ENCODE measurements at regions not wholly inside any gene's neighbourhood (a gene's known extent, or its start where the extent isn't known, plus 50 kb on each side); places are given as distances from the start of the nearest gene placed in this dataset.

- H3K27me3 ChIP-seq (ENCODE audit: insufficient read depth, low read length) = no peaks in the 10 kb centered on the region
- ChIA-PET RAD21 (ENCODE audit: low non-redundant PET in 1 of 2, low total read pairs in 2 of 2, uncharacterized antibody in 2 of 2, unreplicated experiment in 2 of 2) (interaction anchor here in 1 of 2 experiments (0.6 kb wide), 1 partner anchor 242 kb away, joined by 3 read pairs; no protein-coding TSS in a partner anchor), CTCF (interaction anchor here (0.6 to 1.7 kb wide), 2 partner anchors 165 to 196 kb away, joined by 3 to 5 read pairs; no protein-coding TSS in a partner anchor), POLR2A (no interaction called here)
- no peak for DNase-seq (ENCODE audit: low read depth, low spot score)
- no peaks in the 10 kb centered on the region for H3K9me3 ChIP-seq (ENCODE audit: control insufficient read depth in 1 of 2, insufficient read depth in 1 of 2, low read depth in 1 of 2, low read length in 2 of 2)
- no peak overlapping the region for H2AFZ ChIP-seq (ENCODE audit: low read depth, low read length, poor library complexity, severe bottlenecking)
- peaks cover 0 to 10% of the 10 kb centered on the region in 2 experiments; a peak in 2 of 4 replicates for H3K4me1 ChIP-seq (ENCODE audit: control insufficient read depth in 1 of 2, insufficient read depth in 2 of 2, low read length in 2 of 2)
- no peak for ATAC-seq
- no peak overlapping the region for H3K9ac ChIP-seq (ENCODE audit: low read length)
- no peaks in the 10 kb centered on the region for H3K79me2 ChIP-seq (ENCODE audit: insufficient read depth, low read length)
- H4K20me1 ChIP-seq (ENCODE audit: insufficient read depth) = no peaks in the 10 kb centered on the region
- no TSS peak for BruUV-seq (replicated peaks)
- TF ChIP-seq EZH2 (IDR thresholded peaks at IDR 0.05) (no peak), ZFX (IDR thresholded peaks at IDR 0.05) (no peak), REST (IDR thresholded peaks at IDR 0.05; ENCODE audit: low read depth) (no peak), YY1 (IDR thresholded peaks at IDR 0.05; ENCODE audit: extremely low read depth, insufficient replicate concordance, low read depth, low read length) (no peak), ELF1 (IDR thresholded peaks at IDR 0.05; ENCODE audit: borderline replicate concordance, low read depth) (no peak), ZBTB33 (IDR thresholded peaks at IDR 0.05; ENCODE audit: extremely low read depth, insufficient replicate concordance, low read length) (no peak), POLR2AphosphoS5 (IDR thresholded peaks at IDR 0.05; ENCODE audit: low read depth, low read length) (no peak), SRF (IDR thresholded peaks at IDR 0.05; ENCODE audit: low read depth) (no peak), JUND (IDR thresholded peaks at IDR 0.05) (no peak), FOSL1 (IDR thresholded peaks at IDR 0.05; ENCODE audit: low read depth) (no peak), POLR2A (IDR thresholded peaks at IDR 0.05; ENCODE audit: borderline replicate concordance, extremely low read depth, insufficient read depth, insufficient read length) (no peak)
- TF ChIP-seq, protein P1, sequence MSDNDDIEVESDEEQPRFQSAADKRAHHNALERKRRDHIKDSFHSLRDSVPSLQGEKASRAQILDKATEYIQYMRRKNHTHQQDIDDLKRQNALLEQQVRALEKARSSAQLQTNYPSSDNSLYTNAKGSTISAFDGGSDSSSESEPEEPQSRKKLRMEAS (IDR thresholded peaks at IDR 0.05) = no peak
- H3K9me2 ChIP-seq (ENCODE audit: insufficient read depth) = no peaks in the 10 kb centered on the region
- no peak overlapping the region for H3K4me3 ChIP-seq (replicated peaks in 1 of 2; ENCODE audit: low read depth in 1 of 2, low read length in 2 of 2)
- H3K36me3 ChIP-seq (ENCODE audit: control insufficient read depth in 1 of 2, insufficient read depth in 2 of 2, low read length in 2 of 2) = no peaks in the 10 kb centered on the region
- H3K27ac ChIP-seq (ENCODE audit: low read depth, low read length) = no peak overlapping the region
- intact Hi-C loops (cut with micrococcal nuclease) = loop anchor here (5.0 to 10.0 kb wide), 2 partner anchors 67 to 209 kb away; no protein-coding TSS in a partner anchor
- no peak overlapping the region for H3K4me2 ChIP-seq (ENCODE audit: low read length)
Observed at GRCh38 chr5:36494028-36494427, 112.4 kb upstream of the SLC1A3 start.

Data from HCT116 (cell line).